ENCODE measurements at regions not wholly inside any gene's neighbourhood (a gene's known extent, or its start where the extent isn't known, plus 50 kb on each side); places are given as distances from the start of the nearest gene placed in this dataset.

- DNase-seq (ENCODE audit: low spot score): no peak
- in situ Hi-C loops (cut with HindIII; ENCODE audit: low sequenced_read_pairs): no loop called here
Measured at GRCh38 chr18:51915176-51915575, 424.8 kb upstream of the DCC start.

- in situ Hi-C loops (cut with HindIII; ENCODE audit: low sequenced_read_pairs): no loop called here
- no peak for DNase-seq (ENCODE audit: low spot score)
Measured at GRCh38 chr18:51921862-51922261, 418.1 kb upstream of the DCC start.

- in situ Hi-C loops (cut with HindIII; ENCODE audit: low sequenced_read_pairs): no loop called here
- DNase-seq (ENCODE audit: low spot score): no peak
Measured at GRCh38 chr18:51933903-51934302, 406.1 kb upstream of the DCC start.

- in situ Hi-C loops (cut with HindIII; ENCODE audit: low sequenced_read_pairs): no loop called here
- DNase-seq (ENCODE audit: low spot score): no peak
Measured at GRCh38 chr18:51936115-51936514, 403.9 kb upstream of the DCC start.

GRCh38 chr18:51941999-51942398, 398.0 kb upstream of the DCC start:
- in situ Hi-C loops (cut with HindIII; ENCODE audit: low sequenced_read_pairs): no loop called here
- DNase-seq (ENCODE audit: low spot score): no peak

GRCh38 chr18:51943281-51943680, 396.7 kb upstream of the DCC start:
- in situ Hi-C loops (cut with HindIII; ENCODE audit: low sequenced_read_pairs): no loop called here
- DNase-seq (ENCODE audit: low spot score): no peak

GRCh38 chr18:51946946-51947345, 393.1 kb upstream of the DCC start:
- DNase-seq (ENCODE audit: low spot score): no peak
- in situ Hi-C loops (cut with HindIII; ENCODE audit: low sequenced_read_pairs): no loop called here

- DNase-seq (ENCODE audit: low spot score): no peak
- in situ Hi-C loops (cut with HindIII; ENCODE audit: low sequenced_read_pairs): no loop called here
Measured at GRCh38 chr18:51952844-51953243, 387.2 kb upstream of the DCC start.

GRCh38 chr18:51953521-51953920, 386.5 kb upstream of the DCC start:
- DNase-seq (ENCODE audit: low spot score): no peak
- in situ Hi-C loops (cut with HindIII; ENCODE audit: low sequenced_read_pairs): no loop called here

GRCh38 chr18:51955136-51955535, 384.9 kb upstream of the DCC start:
- in situ Hi-C loops (cut with HindIII; ENCODE audit: low sequenced_read_pairs): no loop called here
- DNase-seq (ENCODE audit: low spot score): no peak

GRCh38 chr18:51957001-51957400, 383.0 kb upstream of the DCC start:
- in situ Hi-C loops (cut with HindIII; ENCODE audit: low sequenced_read_pairs): no loop called here
- no peak for DNase-seq (ENCODE audit: low spot score)

- in situ Hi-C loops (cut with HindIII; ENCODE audit: low sequenced_read_pairs): no loop called here
- DNase-seq (ENCODE audit: low spot score): no peak
Measured at GRCh38 chr18:51980101-51980500, 359.9 kb upstream of the DCC start.

- in situ Hi-C loops (cut with HindIII; ENCODE audit: low sequenced_read_pairs): no loop called here
- DNase-seq (ENCODE audit: low spot score): no peak
Measured at GRCh38 chr18:51988277-51988676, 351.7 kb upstream of the DCC start.

GRCh38 chr18:51997129-51997528, 342.9 kb upstream of the DCC start:
- in situ Hi-C loops (cut with HindIII; ENCODE audit: low sequenced_read_pairs): no loop called here
- no peak for DNase-seq (ENCODE audit: low spot score)

GRCh38 chr18:51998066-51998465, 341.9 kb upstream of the DCC start:
- DNase-seq (ENCODE audit: low spot score): no peak
- in situ Hi-C loops (cut with HindIII; ENCODE audit: low sequenced_read_pairs): no loop called here

- DNase-seq (ENCODE audit: low spot score): no peak
- in situ Hi-C loops (cut with HindIII; ENCODE audit: low sequenced_read_pairs): no loop called here
Measured at GRCh38 chr18:51998711-51999110, 341.3 kb upstream of the DCC start.

- in situ Hi-C loops (cut with HindIII; ENCODE audit: low sequenced_read_pairs): no loop called here
- no peak for DNase-seq (ENCODE audit: low spot score)
Measured at GRCh38 chr18:51999351-51999750, 340.6 kb upstream of the DCC start.

GRCh38 chr18:52000435-52000834, 339.6 kb upstream of the DCC start:
- DNase-seq (ENCODE audit: low spot score): no peak
- in situ Hi-C loops (cut with HindIII; ENCODE audit: low sequenced_read_pairs): no loop called here

- DNase-seq (ENCODE audit: low spot score): no peak
- in situ Hi-C loops (cut with HindIII; ENCODE audit: low sequenced_read_pairs): no loop called here
Measured at GRCh38 chr18:52001106-52001505, 338.9 kb upstream of the DCC start.

GRCh38 chr18:52002600-52002999, 337.4 kb upstream of the DCC start:
- in situ Hi-C loops (cut with HindIII; ENCODE audit: low sequenced_read_pairs): no loop called here
- no peak for DNase-seq (ENCODE audit: low spot score)

- no peak for DNase-seq (ENCODE audit: low spot score)
- in situ Hi-C loops (cut with HindIII; ENCODE audit: low sequenced_read_pairs): no loop called here
Measured at GRCh38 chr18:52007105-52007504, 332.9 kb upstream of the DCC start.

GRCh38 chr18:52008330-52008729, 331.7 kb upstream of the DCC start:
- DNase-seq (ENCODE audit: low spot score): no peak
- in situ Hi-C loops (cut with HindIII; ENCODE audit: low sequenced_read_pairs): no loop called here

Data from G401 (cell line).